CD14-positive monocyte (primary cell): ENCODE measurements at regions not wholly inside any gene's neighbourhood (a gene's known extent, or its start where the extent isn't known, plus 50 kb on each side); places are given as distances from the start of the nearest gene placed in this dataset.

Source experiments
- DNase-seq, 3 donors: peaks; one replicate each; pipeline ENCODE4 v3.0.0-alpha.2; 2011 to 2022
- H2AFZ ChIP-seq: 2 replicates; pipeline ENCODE4 v1.6.0; 2012; ENCODE audit warnings: mild to moderate bottlenecking, low read depth, low read length, inconsistent platforms; ENCODE audit not compliant: insufficient read depth, poor library complexity, severe bottlenecking
- H3K27ac ChIP-seq, 2 donors: 1 replicate in 1 of 2; 2 replicates in 1 of 2; pipeline ENCODE4 v1.5.1; 2012 to 2013; ENCODE audit warnings: low read length in 2 of 2, control low read depth in 1 of 2, inconsistent platforms in 1 of 2, low read depth in 1 of 2, mild to moderate bottlenecking in 1 of 2
- H3K27me3 ChIP-seq, 2 donors: one replicate each; pipeline versions ENCODE4 v1.6.0 to v1.6.1; 2011 to 2013; ENCODE audit warnings: low read length in 2 of 2; ENCODE audit not compliant: control insufficient read depth in 2 of 2, insufficient read depth in 2 of 2
- H3K36me3 ChIP-seq, 2 donors: replicated peaks in 1 of 2; 1 replicate in 1 of 2; 2 replicates in 1 of 2; pipeline versions ENCODE4 v1.5.1 to v1.6.1; 2012 to 2013; ENCODE audit warnings: low read length in 2 of 2, control low read depth in 1 of 2, inconsistent platforms in 1 of 2, mild to moderate bottlenecking in 1 of 2; ENCODE audit not compliant: insufficient read depth in 2 of 2, control insufficient read depth in 1 of 2
- H3K4me1 ChIP-seq, 2 donors: 1 replicate in 1 of 2; 2 replicates in 1 of 2; pipeline versions ENCODE4 v1.5.1 to v1.6.1; 2012 to 2013; ENCODE audit warnings: low read length in 2 of 2, control low read depth in 1 of 2, inconsistent platforms in 1 of 2, mild to moderate bottlenecking in 1 of 2, moderate library complexity in 1 of 2; ENCODE audit not compliant: insufficient read depth in 2 of 2, control insufficient read depth in 1 of 2
- H3K4me2 ChIP-seq: replicated peaks from 2 replicates; pipeline ENCODE3; 2012; ENCODE audit warnings: low read length, moderate library complexity, mild to moderate bottlenecking; ENCODE audit not compliant: poor library complexity, severe bottlenecking; ENCODE audit errors: extremely low read depth
- H3K4me3 ChIP-seq, 3 experiments: fragments of 200-600 bp in 1 of 3; sonication (generic) in 1 of 3; replicated peaks in 1 of 3; 1 replicate in 2 of 3; 2 replicates in 1 of 3; pipeline ENCODE4 v1.5.1; 2011 to 2013; ENCODE audit warnings: low read length in 3 of 3, mild to moderate bottlenecking in 3 of 3, control low read depth in 2 of 3, low read depth in 2 of 3, inconsistent platforms in 1 of 3, moderate library complexity in 1 of 3
- H3K79me2 ChIP-seq: 2 replicates; pipeline ENCODE4 v1.6.0; 2012; ENCODE audit warnings: mild to moderate bottlenecking, control low read depth, inconsistent platforms, low read length, moderate library complexity; ENCODE audit not compliant: insufficient read depth
- H3K9ac ChIP-seq: 2 replicates; pipeline ENCODE4 v1.6.0; 2017; ENCODE audit warnings: low read length, mild to moderate bottlenecking; ENCODE audit not compliant: insufficient read depth, poor library complexity, severe bottlenecking
- H3K9me3 ChIP-seq, 2 donors: replicated peaks in 1 of 2; 1 replicate in 1 of 2; 2 replicates in 1 of 2; pipeline versions ENCODE4 v1.5.1 to v1.6.1; 2012 to 2013; ENCODE audit warnings: low read length in 2 of 2, control low read depth in 1 of 2; ENCODE audit not compliant: control insufficient read depth in 1 of 2, insufficient read depth in 1 of 2
- H4K20me1 ChIP-seq: 2 replicates; pipeline ENCODE4 v1.6.0; 2012; ENCODE audit warnings: mild to moderate bottlenecking, low read length, control low read depth, moderate library complexity; ENCODE audit not compliant: insufficient read depth
- H3K27ac Mint-ChIP-seq, 7 donors: one replicate each; pipeline ENCODE4 v1.8.0; 2020; ENCODE audit warnings: mild to moderate bottlenecking in 7 of 7, mixed read lengths in 7 of 7, moderate library complexity in 6 of 7, inconsistent platforms in 2 of 7
- H3K27me3 Mint-ChIP-seq, 3 donors: one replicate each; pipeline ENCODE4 v1.8.0; 2021 to 2022; ENCODE audit warnings: low read depth in 3 of 3, mild to moderate bottlenecking in 3 of 3, mixed read lengths in 3 of 3, moderate library complexity in 3 of 3, inconsistent platforms in 1 of 3
- H3K36me3 Mint-ChIP-seq, 2 donors: one replicate each; pipeline ENCODE4 v1.8.0; 2020; ENCODE audit warnings: mixed read lengths in 2 of 2, inconsistent platforms in 1 of 2, mild to moderate bottlenecking in 1 of 2
- H3K4me1 Mint-ChIP-seq: one replicate; pipeline ENCODE4 v1.8.0; 2020; ENCODE audit warnings: mild to moderate bottlenecking, mixed read lengths
- H3K4me3 Mint-ChIP-seq, 2 donors: one replicate each; pipeline ENCODE4 v1.8.0; 2020; ENCODE audit warnings: mild to moderate bottlenecking in 2 of 2, mixed read lengths in 2 of 2, moderate library complexity in 1 of 2
- H3K9me3 Mint-ChIP-seq, 7 donors: one replicate each; pipeline ENCODE4 v1.8.0; 2020 to 2022; ENCODE audit warnings: mixed read lengths in 7 of 7, mild to moderate bottlenecking in 6 of 7, moderate library complexity in 6 of 7, inconsistent platforms in 2 of 7
- CTCF ChIP-seq: fragments of 200-600 bp; IDR thresholded peaks from one replicate; pipeline ENCODE4 v1.8.0; 2022; ENCODE audit warnings: antibody characterized with exemption, mild to moderate bottlenecking
- WGBS: methylation state at CpG from one replicate; pipeline ENCODE4 v1.1.5; 2013; ENCODE audit warnings: missing lambda C conversion rate; ENCODE audit not compliant: insufficient coverage; 5-methylcytosine and 5-hydroxymethylcytosine counted together
- intact Hi-C, 2 donors: fragments of 100-400 bp; cut with micrococcal nuclease; formaldehyde crosslinking; loops; one replicate each; pipeline versions ENCODE4 v1.15.0 to v1.15.1; 2023

- no peak for TF ChIP-seq CTCF
Observed at GRCh38 chr4:98804403-98804802, 124.5 kb downstream of the EIF4E start.

GRCh38 chr4:98803251-98803650 lies 125.7 kb downstream of the EIF4E start:
- no peak for TF ChIP-seq CTCF
- Histone ChIP-seq H3K4me2 (no peak overlapping the region), H3K27ac (no peak overlapping the region), H3K4me3 (no peak overlapping the region), H3K4me1 (no peaks in the 10 kb centered on the region), H2AFZ (no peak overlapping the region), H3K27me3 (no peaks in the 10 kb centered on the region), H4K20me1 (no peaks in the 10 kb centered on the region), H3K36me3 (no peaks in the 10 kb centered on the region), H3K9me3 (no peaks in the 10 kb centered on the region), H3K9ac (no peak overlapping the region), H3K79me2 (no peaks in the 10 kb centered on the region)
- no peaks in the 10 kb centered on the region for H3K27me3 Mint-ChIP-seq
- intact Hi-C loops = no loop called here
- WGBS = no CpG with 5 or more reads among the region's 3 CpGs
- no peaks in the 10 kb centered on the region for H3K36me3 Mint-ChIP-seq
- H3K4me1 Mint-ChIP-seq = no peaks in the 10 kb centered on the region
- H3K4me3 Mint-ChIP-seq = no peak overlapping the region
- no peak overlapping the region for H3K27ac Mint-ChIP-seq
- peaks cover 0 to 7% (median 3%) of the 10 kb centered on the region in 7 donors for H3K9me3 Mint-ChIP-seq
- DNase-seq = no peak

More at GRCh38 chr4:98804403-98804802, 124.5 kb downstream of the EIF4E start:
- Histone ChIP-seq H3K9me3 (no peaks in the 10 kb centered on the region), H3K4me3 (no peak overlapping the region), H4K20me1 (no peaks in the 10 kb centered on the region), H3K27ac (no peak overlapping the region), H3K4me1 (no peaks in the 10 kb centered on the region), H3K27me3 (no peaks in the 10 kb centered on the region), H3K4me2 (no peak overlapping the region), H3K9ac (no peak overlapping the region), H2AFZ (no peak overlapping the region), H3K79me2 (no peaks in the 10 kb centered on the region), H3K36me3 (no peaks in the 10 kb centered on the region)
- Mint-ChIP-seq H3K36me3 (no peaks in the 10 kb centered on the region), H3K27ac (no peak overlapping the region), H3K9me3 (peaks cover 0 to 7% (median 3%) of the 10 kb centered on the region in 7 donors), H3K4me3 (no peak overlapping the region), H3K27me3 (no peaks in the 10 kb centered on the region), H3K4me1 (no peaks in the 10 kb centered on the region)
- intact Hi-C loops = no loop called here
- no CpG with 5 or more reads among the region's 2 CpGs for WGBS
- no peak for DNase-seq
